ENCODE measurements at regions not wholly inside any gene's neighbourhood (a gene's known extent, or its start where the extent isn't known, plus 50 kb on each side); places are given as distances from the start of the nearest gene placed in this dataset.

DNA sequence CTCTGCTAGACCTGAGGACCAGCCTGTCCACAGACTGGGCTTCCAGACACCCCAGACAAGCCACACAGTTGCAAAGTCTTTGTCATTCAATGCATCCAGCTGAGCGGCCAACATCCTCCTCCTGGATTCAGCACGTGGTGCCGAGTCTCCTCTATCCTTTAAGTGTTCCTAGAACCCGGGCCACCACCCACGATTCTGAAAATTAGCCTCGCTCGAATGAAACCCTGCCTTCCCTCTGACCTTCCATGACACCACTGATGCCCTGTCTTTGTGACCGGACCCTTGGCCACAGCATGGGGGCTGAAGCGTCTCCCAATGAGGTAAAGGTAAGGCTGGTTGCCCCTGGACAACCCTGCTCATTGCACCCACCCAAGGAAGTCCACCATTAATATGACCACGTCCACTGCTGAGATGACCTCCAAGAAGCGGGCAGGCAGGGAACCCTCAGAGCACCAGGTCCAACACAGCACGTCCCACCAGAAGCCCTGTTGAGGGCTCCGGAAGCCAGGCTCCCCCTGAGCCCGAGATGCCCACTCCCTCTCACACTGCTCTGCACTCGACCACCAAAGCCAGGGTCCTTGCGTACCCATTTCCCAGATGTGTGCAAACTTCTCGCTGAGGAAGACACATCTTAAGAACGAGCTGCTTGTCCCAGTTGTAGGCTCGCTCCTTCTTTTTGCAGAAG is 279.0 kb downstream of the CTTN start:
- Histone ChIP-seq H3K9ac (ENCODE audit: extremely low read depth, insufficient read length, low read length) (no peak overlapping the region), H3K4ac (ENCODE audit: low read depth, low read length) (no peak overlapping the region), H3K23ac (ENCODE audit: insufficient read length, low read depth, low read length) (no peak overlapping the region), H3K23me2 (ENCODE audit: insufficient read length, low read depth, low read length, poor library complexity, severe bottlenecking) (no peaks in the 10 kb centered on the region), H3K79me1 (ENCODE audit: insufficient read depth, low read depth, low read length, poor library complexity, severe bottlenecking) (no peaks in the 10 kb centered on the region), H4K5ac (ENCODE audit: insufficient read length, low read depth, low read length) (no peak overlapping the region), H2AK5ac (ENCODE audit: insufficient read length, low read length) (no peak overlapping the region), H3K56ac (ENCODE audit: insufficient read length, low read depth, low read length) (no peak overlapping the region), H3K4me1 (ENCODE audit: insufficient read depth, low read length) (0 out of 2 replicates have a peak, but pooled peaks cover 5% of the 10 kb centered on the region), H2BK12ac (ENCODE audit: insufficient read length, low read depth, low read length) (no peak overlapping the region), H3K27ac (ENCODE audit: insufficient read length, low read depth, low read length) (no peak overlapping the region), H3K9me3 (ENCODE audit: control insufficient read depth, low read depth, low read length) (no peaks in the 10 kb centered on the region), H2AFZ (ENCODE audit: low read length) (no peak overlapping the region), H2BK15ac (ENCODE audit: low read depth, low read length) (no peak overlapping the region), H3K14ac (ENCODE audit: insufficient read depth, low read length) (no peak overlapping the region; the same call in 1 of the 2 replicates), H4K8ac (replicated peaks; ENCODE audit: insufficient read length, low read depth, low read length) (no peak overlapping the region), H2BK20ac (ENCODE audit: low read depth, low read length, poor library complexity, severe bottlenecking) (no peak overlapping the region), H3T11ph (ENCODE audit: low read length) (no peak overlapping the region), H3K79me2 (ENCODE audit: insufficient read depth, low read length) (no peaks in the 10 kb centered on the region), H2BK120ac (ENCODE audit: low read depth, low read length, poor library complexity, severe bottlenecking) (no peak overlapping the region), H2BK5ac (ENCODE audit: insufficient read length, low read length) (no peak overlapping the region), H3K18ac (ENCODE audit: insufficient read length, low read depth, low read length) (no peak overlapping the region), H4K20me1 (ENCODE audit: control insufficient read depth, insufficient read depth, insufficient read length) (no peaks in the 10 kb centered on the region), H4K91ac (ENCODE audit: insufficient read length, low read depth, low read length) (no peak overlapping the region), H3K27me3 (ENCODE audit: insufficient read depth, low read length) (no peaks in the 10 kb centered on the region), H3K4me2 (ENCODE audit: insufficient read depth, insufficient read length, low read length) (no peak overlapping the region)
- peaks cover 1% of the 10 kb centered on the region; the same call in 1 of the 2 replicates for H3K27me3 Mint-ChIP-seq (ENCODE audit: low read depth)
- WGBS (ENCODE audit: extremely low coverage, insufficient read length, low lambda C conversion rate), result no CpG with 5 or more reads among the region's 19 CpGs
- H3K4me1 Mint-ChIP-seq, result peaks cover 30 to 41% of the 10 kb centered on the region in 2 experiments
- TF ChIP-seq, protein P1, sequence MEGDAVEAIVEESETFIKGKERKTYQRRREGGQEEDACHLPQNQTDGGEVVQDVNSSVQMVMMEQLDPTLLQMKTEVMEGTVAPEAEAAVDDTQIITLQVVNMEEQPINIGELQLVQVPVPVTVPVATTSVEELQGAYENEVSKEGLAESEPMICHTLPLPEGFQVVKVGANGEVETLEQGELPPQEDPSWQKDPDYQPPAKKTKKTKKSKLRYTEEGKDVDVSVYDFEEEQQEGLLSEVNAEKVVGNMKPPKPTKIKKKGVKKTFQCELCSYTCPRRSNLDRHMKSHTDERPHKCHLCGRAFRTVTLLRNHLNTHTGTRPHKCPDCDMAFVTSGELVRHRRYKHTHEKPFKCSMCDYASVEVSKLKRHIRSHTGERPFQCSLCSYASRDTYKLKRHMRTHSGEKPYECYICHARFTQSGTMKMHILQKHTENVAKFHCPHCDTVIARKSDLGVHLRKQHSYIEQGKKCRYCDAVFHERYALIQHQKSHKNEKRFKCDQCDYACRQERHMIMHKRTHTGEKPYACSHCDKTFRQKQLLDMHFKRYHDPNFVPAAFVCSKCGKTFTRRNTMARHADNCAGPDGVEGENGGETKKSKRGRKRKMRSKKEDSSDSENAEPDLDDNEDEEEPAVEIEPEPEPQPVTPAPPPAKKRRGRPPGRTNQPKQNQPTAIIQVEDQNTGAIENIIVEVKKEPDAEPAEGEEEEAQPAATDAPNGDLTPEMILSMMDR (conservative IDR thresholded peaks at IDR 0.05), result no peak
- no peak overlapping the region for H3K4me3 Mint-ChIP-seq
- DNase-seq, result no peak
- H3K9me3 Mint-ChIP-seq, result no peaks in the 10 kb centered on the region
- no peak overlapping the region for H3K27ac Mint-ChIP-seq
- peaks cover 0 to 4% (median 3%) of the 10 kb centered on the region in 3 experiments; a peak in 2 of 7 replicates for H3K36me3 Mint-ChIP-seq (ENCODE audit: insufficient read depth in 1 of 3, low read depth in 3 of 3)
